ENCODE measurements at regions not wholly inside any gene's neighbourhood (a gene's known extent, or its start where the extent isn't known, plus 50 kb on each side); places are given as distances from the start of the nearest gene placed in this dataset.

DNA sequence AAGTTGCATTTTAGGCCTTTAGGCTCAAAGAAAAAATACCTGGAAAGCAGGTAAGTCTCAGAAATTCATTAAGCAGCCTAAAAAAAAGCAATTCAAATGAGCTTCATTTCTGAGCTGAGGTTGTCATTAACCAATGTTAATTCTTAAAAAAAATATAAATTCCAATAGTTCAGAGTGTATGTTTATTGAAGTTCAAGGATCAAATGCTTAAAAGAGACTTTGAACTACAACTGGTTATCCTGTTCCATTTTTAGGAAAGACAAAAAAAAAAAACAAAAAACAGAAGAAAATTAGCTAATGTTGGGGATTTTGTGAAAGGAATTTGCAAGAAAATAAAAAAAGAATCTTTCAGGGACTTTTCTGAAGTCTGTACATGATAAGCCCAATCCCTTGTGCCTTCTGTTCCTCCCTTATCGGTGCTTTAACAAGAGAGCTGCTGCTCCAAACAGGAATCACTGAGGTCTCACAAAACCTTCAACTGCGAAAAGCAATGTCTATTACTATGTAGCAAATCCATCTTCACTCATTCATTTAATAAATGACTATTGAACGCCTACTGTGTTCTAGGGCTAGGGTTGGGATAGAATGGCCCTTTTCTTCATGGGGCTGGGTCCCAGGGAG, 90.3 kb downstream of the FOXF2 start:
- H3K4me3 ChIP-seq (ENCODE audit: low read depth, low read length): no peak overlapping the region
- POLR2A ChIA-PET: no interaction called here

DNA sequence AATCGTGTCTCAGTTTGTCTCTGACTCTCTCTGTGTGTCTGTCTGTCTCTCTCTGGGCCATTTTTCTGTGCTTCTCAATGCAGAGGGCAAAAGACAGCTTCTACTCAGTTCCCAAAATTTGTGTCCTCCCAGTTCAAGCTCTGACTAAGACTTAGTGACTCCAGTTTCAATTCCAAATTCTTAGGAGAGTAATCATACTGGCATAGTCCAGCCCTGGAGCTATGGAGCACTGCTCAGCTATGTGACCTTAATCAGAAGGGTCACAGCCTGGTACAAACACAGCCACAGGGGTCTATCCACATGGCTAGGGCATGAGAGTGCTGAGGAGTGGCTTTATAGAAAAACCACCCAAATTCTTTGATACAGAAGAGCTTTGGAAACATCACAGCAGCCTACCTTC, 91.9 kb downstream of the FOXF2 start:
- DNase-seq (ENCODE audit: low read depth, low spot score): peak; percentile 34
- H3K4me3 ChIP-seq (ENCODE audit: low read depth, low read length): no peak overlapping the region
- ChIA-PET CTCF (interaction anchor here (1.0 to 1.2 kb wide), 2 partner anchors 759 to 760 kb away, joined by 3 to 5 read pairs; no protein-coding TSS in a partner anchor), POLR2A (no interaction called here)
- no peak for TF ChIP-seq CTCF (IDR thresholded peaks at IDR 0.05; ENCODE audit: insufficient read depth, low read length, missing control alignments)

More for the DNA sequence above, 90.3 kb downstream of the FOXF2 start:
- no peak for DNase-seq (ENCODE audit: low read depth, low spot score)
- CTCF ChIA-PET: interaction anchor here (1.2 kb wide), 1 partner anchor 19 kb away, joined by 3 read pairs; no protein-coding TSS in a partner anchor
- no peak for TF ChIP-seq CTCF (IDR thresholded peaks at IDR 0.05; ENCODE audit: insufficient read depth, low read length, missing control alignments)

DNA sequence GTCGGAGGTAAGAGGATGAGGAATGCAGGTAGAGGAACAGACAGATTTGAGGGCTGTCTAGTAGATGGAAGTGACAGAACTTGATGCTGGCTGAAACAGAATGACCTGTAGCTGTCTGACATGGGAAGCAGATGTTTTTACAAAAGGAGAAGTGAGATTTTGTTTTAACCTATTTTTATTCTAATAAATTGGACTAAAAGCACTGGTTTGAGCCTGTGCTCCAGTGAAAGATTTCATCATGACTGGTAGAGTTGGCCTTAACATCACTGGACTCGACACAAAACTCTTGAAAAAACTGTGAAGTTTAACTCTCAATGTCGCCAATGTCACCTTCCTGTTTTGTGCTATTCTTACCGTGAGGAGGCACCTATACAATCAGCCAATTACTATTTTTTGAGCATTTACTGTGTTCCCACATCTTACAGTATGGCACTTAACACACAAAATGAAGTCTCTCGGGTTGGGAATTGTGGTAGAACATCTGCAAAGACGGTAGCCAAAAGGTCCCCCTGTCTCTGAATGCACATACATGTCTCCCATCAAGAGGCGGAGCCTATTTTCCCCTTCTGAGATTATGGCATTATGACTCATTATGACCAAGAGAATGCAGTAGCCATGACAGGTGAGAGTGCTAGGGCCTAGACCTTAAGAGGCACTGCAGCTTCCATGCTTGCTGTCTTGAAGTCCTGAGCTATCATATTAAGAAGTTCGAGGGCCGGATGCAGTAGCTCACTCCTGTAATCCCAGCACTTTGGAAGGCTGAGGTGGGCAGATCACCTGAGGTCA, 93.2 kb downstream of the FOXF2 start:
- ChIA-PET POLR2A (no interaction called here), CTCF (no interaction called here)
- H3K4me3 ChIP-seq (ENCODE audit: low read depth, low read length): no peak overlapping the region
- no peak for TF ChIP-seq CTCF (IDR thresholded peaks at IDR 0.05; ENCODE audit: insufficient read depth, low read length, missing control alignments)
- no peak for DNase-seq (ENCODE audit: low read depth, low spot score)

DNA sequence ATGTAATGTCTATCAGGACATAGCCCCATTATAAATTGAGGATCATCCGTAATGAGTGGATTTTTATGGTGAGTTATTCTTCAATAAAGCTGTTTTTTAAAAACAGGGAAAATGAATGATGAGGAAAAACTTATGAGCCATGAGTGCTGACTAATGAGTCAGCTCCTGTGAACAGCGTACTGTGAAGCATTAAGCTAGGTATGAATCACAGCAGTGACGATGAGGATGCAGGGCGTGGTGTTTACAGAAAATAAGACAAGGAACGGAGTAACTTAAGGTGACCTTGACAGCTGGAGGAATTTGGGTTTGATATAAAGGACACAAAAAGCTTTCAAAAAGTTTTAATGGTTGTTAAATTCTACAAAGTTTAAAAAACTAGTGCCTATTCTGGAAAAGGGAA, 96.3 kb downstream of the FOXF2 start:
- DNase-seq (ENCODE audit: low read depth, low spot score): no peak
- no peak overlapping the region for H3K4me3 ChIP-seq (ENCODE audit: low read depth, low read length)
- TF ChIP-seq CTCF (IDR thresholded peaks at IDR 0.05; ENCODE audit: insufficient read depth, low read length, missing control alignments): no peak
- CTCF ChIA-PET: no interaction called here
- POLR2A ChIA-PET: no interaction called here

DNA sequence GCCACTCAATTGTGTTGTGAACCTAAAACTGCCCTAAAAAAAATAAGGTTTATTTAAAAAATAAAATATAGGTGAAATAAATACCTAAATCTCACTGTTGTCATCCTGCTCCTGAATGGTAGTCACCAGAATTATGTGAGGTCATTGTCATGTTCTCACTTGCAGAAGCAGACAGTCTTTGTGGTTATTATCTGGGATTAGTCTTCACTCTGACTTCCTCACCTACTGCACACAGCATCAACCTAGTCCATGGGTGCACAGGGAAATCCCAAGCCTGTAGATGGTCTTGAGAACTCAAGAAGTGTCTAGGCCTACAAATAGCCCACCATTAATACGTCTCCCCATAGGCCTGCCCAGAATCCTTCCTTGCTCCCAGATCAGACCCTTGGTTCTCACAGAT, 97.0 kb downstream of the FOXF2 start:
- DNase-seq (ENCODE audit: low read depth, low spot score): no peak
- H3K4me3 ChIP-seq (ENCODE audit: low read depth, low read length): no peak overlapping the region
- CTCF ChIA-PET: no interaction called here
- POLR2A ChIA-PET: no interaction called here
- TF ChIP-seq CTCF (IDR thresholded peaks at IDR 0.05; ENCODE audit: insufficient read depth, low read length, missing control alignments): no peak

GRCh38 chr6:1487239-1487638, 97.9 kb downstream of the FOXF2 start:
- CTCF ChIA-PET: no interaction called here
- TF ChIP-seq CTCF (IDR thresholded peaks at IDR 0.05; ENCODE audit: insufficient read depth, low read length, missing control alignments): no peak
- H3K4me3 ChIP-seq (ENCODE audit: low read depth, low read length): no peak overlapping the region
- no peak for DNase-seq (ENCODE audit: low read depth, low spot score)
- POLR2A ChIA-PET: no interaction called here
